ENCODE measurements at regions not wholly inside any gene's neighbourhood (a gene's known extent, or its start where the extent isn't known, plus 50 kb on each side); places are given as distances from the start of the nearest gene placed in this dataset.
"Not testable (repeated sequence)": the region's sequence is repeated elsewhere in the genome, so short reads cannot be mapped to it uniquely, and the experiment has no call there.

GRCh38 chr1:178020968-178021640, 51.2 kb upstream of the SEC16B start:
- no peak for DNase-seq (ENCODE audit: low read depth)

GRCh38 chr1:178021950-178022349, 52.1 kb upstream of the SEC16B start:
- DNase-seq (ENCODE audit: low read depth) = no peak

GRCh38 chr1:178023181-178023618, 53.3 kb upstream of the SEC16B start:
- no peak for DNase-seq (ENCODE audit: low read depth)

- no peak for DNase-seq (ENCODE audit: low read depth)
Measured at GRCh38 chr1:178024504-178024903, 54.6 kb upstream of the SEC16B start.

GRCh38 chr1:178025613-178026356, 55.9 kb upstream of the SEC16B start:
- DNase-seq (ENCODE audit: low read depth) = no peak

- no peak for DNase-seq (ENCODE audit: low read depth)
Measured at GRCh38 chr1:178028841-178029481, 59.1 kb upstream of the SEC16B start.

- no peak for DNase-seq (ENCODE audit: low read depth)
Measured at GRCh38 chr1:178030467-178030866, 60.6 kb upstream of the SEC16B start.

GRCh38 chr1:178031856-178032320, 62.0 kb upstream of the RASAL2 start:
- DNase-seq (ENCODE audit: low read depth) = peak; percentile 91

GRCh38 chr1:178033019-178033418, 60.9 kb upstream of the RASAL2 start:
- DNase-seq (ENCODE audit: low read depth) = no peak

- no peak for DNase-seq (ENCODE audit: low read depth)
Measured at GRCh38 chr1:178034676-178035075, 59.2 kb upstream of the RASAL2 start.

- no peak for DNase-seq (ENCODE audit: low read depth)
Measured at GRCh38 chr1:178036090-178036489, 57.8 kb upstream of the RASAL2 start.

- peak; percentile 82 for DNase-seq (ENCODE audit: low read depth)
Measured at GRCh38 chr1:178037510-178038253, 56.2 kb upstream of the RASAL2 start.

GRCh38 chr1:178038372-178038771, 55.5 kb upstream of the RASAL2 start:
- no peak for DNase-seq (ENCODE audit: low read depth)

GRCh38 chr1:178039891-178040290, 54.0 kb upstream of the RASAL2 start:
- DNase-seq (ENCODE audit: low read depth) = no peak

- DNase-seq (ENCODE audit: low read depth) = not testable (repeated sequence)
Measured at GRCh38 chr1:178043940-178044339, 50.0 kb upstream of the RASAL2 start.

All from iris pigment epithelial cell (primary cell).